ENCODE measurements at regions not wholly inside any gene's neighbourhood (a gene's known extent, or its start where the extent isn't known, plus 50 kb on each side); places are given as distances from the start of the nearest gene placed in this dataset.
A peak's percentile ranks its signal among the peaks of the same experiment; 100 is the strongest.

DNA sequence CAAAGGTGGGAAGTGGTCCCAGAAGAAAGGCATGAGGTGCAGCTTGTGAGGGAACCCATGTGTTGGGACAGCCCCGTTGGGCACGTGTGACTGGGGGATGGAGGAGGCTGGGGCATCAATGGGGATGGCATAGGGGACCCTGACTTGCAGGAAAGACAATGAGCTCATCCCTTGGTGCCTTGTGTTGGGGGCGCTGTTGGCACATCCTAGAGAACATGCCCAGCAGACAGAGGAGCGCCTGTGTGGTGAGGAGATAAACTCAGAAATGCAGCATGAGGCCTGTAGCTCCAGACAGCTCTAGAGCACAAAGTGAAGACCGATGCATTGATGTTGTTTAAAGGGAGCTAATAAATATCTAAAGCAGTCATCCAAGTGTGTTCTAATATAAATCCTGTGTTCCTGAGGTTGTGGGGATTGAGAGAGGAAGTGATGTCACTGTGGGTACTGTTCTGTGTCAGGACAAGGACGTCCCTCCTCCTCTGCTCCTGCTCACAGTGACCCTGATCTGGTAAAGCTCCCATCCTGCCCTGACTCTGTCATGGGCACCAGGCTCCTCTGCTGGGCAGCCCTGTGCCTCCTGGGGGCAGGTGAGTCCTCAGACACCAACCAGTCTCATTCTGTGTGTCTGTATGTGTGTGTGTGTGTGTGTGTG lies 126.1 kb upstream of the PRSS58 start:
- Histone ChIP-seq H3K4me1 (ENCODE audit: insufficient read depth, low read length, poor library complexity, severe bottlenecking) (no peaks in the 10 kb centered on the region), H3K27ac (ENCODE audit: low read depth, low read length, poor library complexity, severe bottlenecking) (no peak overlapping the region), H3K27me3 (replicated peaks; ENCODE audit: insufficient read depth, low read depth, low read length, poor library complexity) (no peaks in the 10 kb centered on the region), H3K9me3 (ENCODE audit: low read depth, low read length, poor library complexity, severe bottlenecking) (no peaks in the 10 kb centered on the region), H3K36me3 (ENCODE audit: insufficient read depth, low read length, poor library complexity, severe bottlenecking) (no peaks in the 10 kb centered on the region), H3K4me3 (ENCODE audit: low read depth, low read length, poor library complexity, severe bottlenecking) (no peak overlapping the region)
- intact Hi-C loops (cut with micrococcal nuclease; ENCODE audit: unreplicated experiment), result no loop called here
- DNase-seq (ENCODE audit: low spot score), result no peak
- no TSS peak for BruUV-seq (replicated peaks)
- no peak for TF ChIP-seq EZH2 (IDR thresholded peaks at IDR 0.05; ENCODE audit: borderline replicate concordance, low read depth, low read length, poor library complexity, severe bottlenecking)
- TF ChIP-seq, protein P1, sequence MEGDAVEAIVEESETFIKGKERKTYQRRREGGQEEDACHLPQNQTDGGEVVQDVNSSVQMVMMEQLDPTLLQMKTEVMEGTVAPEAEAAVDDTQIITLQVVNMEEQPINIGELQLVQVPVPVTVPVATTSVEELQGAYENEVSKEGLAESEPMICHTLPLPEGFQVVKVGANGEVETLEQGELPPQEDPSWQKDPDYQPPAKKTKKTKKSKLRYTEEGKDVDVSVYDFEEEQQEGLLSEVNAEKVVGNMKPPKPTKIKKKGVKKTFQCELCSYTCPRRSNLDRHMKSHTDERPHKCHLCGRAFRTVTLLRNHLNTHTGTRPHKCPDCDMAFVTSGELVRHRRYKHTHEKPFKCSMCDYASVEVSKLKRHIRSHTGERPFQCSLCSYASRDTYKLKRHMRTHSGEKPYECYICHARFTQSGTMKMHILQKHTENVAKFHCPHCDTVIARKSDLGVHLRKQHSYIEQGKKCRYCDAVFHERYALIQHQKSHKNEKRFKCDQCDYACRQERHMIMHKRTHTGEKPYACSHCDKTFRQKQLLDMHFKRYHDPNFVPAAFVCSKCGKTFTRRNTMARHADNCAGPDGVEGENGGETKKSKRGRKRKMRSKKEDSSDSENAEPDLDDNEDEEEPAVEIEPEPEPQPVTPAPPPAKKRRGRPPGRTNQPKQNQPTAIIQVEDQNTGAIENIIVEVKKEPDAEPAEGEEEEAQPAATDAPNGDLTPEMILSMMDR (conservative IDR thresholded peaks at IDR 0.05; ENCODE audit: low read depth, low read length), result no peak
- POLR2A ChIA-PET (ENCODE audit: low non-redundant PET), result no interaction called here
- CTCF ChIA-PET, result no interaction called here

DNA sequence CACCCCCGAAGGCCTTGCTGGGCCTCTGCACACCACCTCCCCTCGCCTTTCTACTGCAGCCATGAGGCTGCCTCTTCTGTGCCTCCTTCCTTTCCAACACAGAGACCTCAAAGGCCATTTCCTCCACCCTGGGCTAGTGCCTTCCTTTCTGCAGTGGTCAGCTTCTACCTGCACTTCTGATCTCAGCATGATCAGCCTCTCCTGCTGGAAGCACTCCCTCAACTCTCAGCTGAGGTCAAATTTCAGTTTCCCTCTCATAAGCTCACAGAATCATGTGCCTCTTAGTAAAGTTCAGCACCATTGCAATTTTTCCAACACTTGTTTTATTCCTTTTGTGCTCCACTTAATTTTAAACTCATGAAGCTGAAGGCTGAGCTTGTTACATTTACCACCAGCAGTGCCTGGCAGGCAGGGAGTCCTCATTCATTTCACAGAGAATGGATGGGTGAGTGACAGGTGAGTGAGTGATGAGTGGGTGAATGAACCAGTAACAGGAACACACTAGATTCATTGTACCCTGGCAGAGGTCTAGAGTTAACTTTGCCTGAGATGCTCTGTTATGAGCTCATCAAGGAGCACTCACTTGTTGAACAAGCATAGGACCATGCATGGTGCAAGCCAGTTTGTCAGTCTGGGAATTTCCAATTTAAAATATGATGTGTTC lies 124.0 kb upstream of the PRSS58 start:
- Histone ChIP-seq H3K36me3 (ENCODE audit: insufficient read depth, low read length, poor library complexity, severe bottlenecking) (no peaks in the 10 kb centered on the region), H3K27ac (ENCODE audit: low read depth, low read length, poor library complexity, severe bottlenecking) (no peak overlapping the region), H3K9me3 (ENCODE audit: low read depth, low read length, poor library complexity, severe bottlenecking) (no peaks in the 10 kb centered on the region), H3K27me3 (replicated peaks; ENCODE audit: insufficient read depth, low read depth, low read length, poor library complexity) (no peaks in the 10 kb centered on the region), H3K4me3 (ENCODE audit: low read depth, low read length, poor library complexity, severe bottlenecking) (no peak overlapping the region), H3K4me1 (ENCODE audit: insufficient read depth, low read length, poor library complexity, severe bottlenecking) (no peaks in the 10 kb centered on the region)
- POLR2A ChIA-PET (ENCODE audit: low non-redundant PET), result no interaction called here
- CTCF ChIA-PET, result no interaction called here
- DNase-seq (ENCODE audit: low spot score), result no peak
- intact Hi-C loops (cut with micrococcal nuclease; ENCODE audit: unreplicated experiment), result no loop called here
- no TSS peak for BruUV-seq (replicated peaks)
- TF ChIP-seq, protein P1 (conservative IDR thresholded peaks at IDR 0.05; ENCODE audit: low read depth, low read length), result no peak
- TF ChIP-seq EZH2 (IDR thresholded peaks at IDR 0.05; ENCODE audit: borderline replicate concordance, low read depth, low read length, poor library complexity, severe bottlenecking), result no peak

DNA sequence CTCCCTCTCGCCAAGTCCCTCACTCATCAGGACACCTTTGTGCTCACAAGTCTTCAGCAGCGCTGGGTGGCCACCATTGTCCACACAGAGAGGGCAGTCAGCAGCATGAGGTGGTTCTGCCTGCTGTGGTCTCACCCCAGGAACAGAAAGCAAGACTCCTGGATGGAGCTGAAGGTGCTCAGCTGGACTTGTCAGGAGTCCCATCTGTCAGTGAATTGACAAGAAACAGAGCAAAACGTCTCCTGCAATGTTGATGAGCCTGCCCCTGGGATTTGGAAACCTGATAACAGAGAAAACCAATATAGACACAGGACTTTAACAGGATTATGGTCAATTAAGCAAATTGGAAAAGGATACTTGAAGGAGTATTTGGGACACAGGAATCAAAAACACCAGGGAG lies 122.2 kb upstream of the PRSS58 start:
- no peak overlapping the region for H3K27ac ChIP-seq (ENCODE audit: low read depth, low read length, poor library complexity, severe bottlenecking)
- H3K4me3 ChIP-seq (ENCODE audit: low read depth, low read length, poor library complexity, severe bottlenecking), result no peak overlapping the region
- no peak for TF ChIP-seq EZH2 (IDR thresholded peaks at IDR 0.05; ENCODE audit: borderline replicate concordance, low read depth, low read length, poor library complexity, severe bottlenecking)
- TF ChIP-seq, protein P1 (conservative IDR thresholded peaks at IDR 0.05; ENCODE audit: low read depth, low read length), result no peak
- intact Hi-C loops (cut with micrococcal nuclease; ENCODE audit: unreplicated experiment), result no loop called here
- H3K27me3 ChIP-seq (replicated peaks; ENCODE audit: insufficient read depth, low read depth, low read length, poor library complexity), result no peaks in the 10 kb centered on the region
- H3K4me1 ChIP-seq (ENCODE audit: insufficient read depth, low read length, poor library complexity, severe bottlenecking), result no peaks in the 10 kb centered on the region
- H3K9me3 ChIP-seq (ENCODE audit: low read depth, low read length, poor library complexity, severe bottlenecking), result no peaks in the 10 kb centered on the region
- no peaks in the 10 kb centered on the region for H3K36me3 ChIP-seq (ENCODE audit: insufficient read depth, low read length, poor library complexity, severe bottlenecking)
- peak; percentile 7 for DNase-seq (ENCODE audit: low spot score)
- CTCF ChIA-PET, result no interaction called here
- POLR2A ChIA-PET (ENCODE audit: low non-redundant PET), result no interaction called here
- BruUV-seq (replicated peaks), result no TSS peak
